ENCODE measurements at regions not wholly inside any gene's neighbourhood (a gene's known extent, or its start where the extent isn't known, plus 50 kb on each side); places are given as distances from the start of the nearest gene placed in this dataset.
"Not testable (repeated sequence)": the region's sequence is repeated elsewhere in the genome, so short reads cannot be mapped to it uniquely, and the experiment has no call there.

- no peak for DNase-seq (ENCODE audit: low spot score)
These were observed 787.7 kb downstream of the CCDC85A start for GRCh38 chr2:56971383-56971974.

GRCh38 chr2:56981554-56981953, 797.8 kb downstream of the CCDC85A start:
- DNase-seq (ENCODE audit: low spot score) = no peak

GRCh38 chr2:56985609-56986008, 801.8 kb downstream of the CCDC85A start:
- DNase-seq (ENCODE audit: low spot score) = no peak

- no peak for DNase-seq (ENCODE audit: low spot score)
These were observed 838.7 kb downstream of the CCDC85A start for GRCh38 chr2:57022496-57022895.

GRCh38 chr2:57044931-57045635, 861.3 kb downstream of the CCDC85A start:
- peak; percentile 6 for DNase-seq (ENCODE audit: low spot score)

GRCh38 chr2:57049273-57049672, 865.5 kb downstream of the CCDC85A start:
- no peak for DNase-seq (ENCODE audit: low spot score)

- DNase-seq (ENCODE audit: low spot score) = no peak
These were observed 866.2 kb downstream of the CCDC85A start for GRCh38 chr2:57050007-57050406.

GRCh38 chr2:57066301-57066700, 882.5 kb downstream of the CCDC85A start:
- DNase-seq (ENCODE audit: low spot score) = not testable (repeated sequence)

- DNase-seq (ENCODE audit: low spot score) = no peak
These were observed 891.4 kb downstream of the CCDC85A start for GRCh38 chr2:57075226-57075625.

GRCh38 chr2:57080035-57080434, 896.2 kb downstream of the CCDC85A start:
- no peak for DNase-seq (ENCODE audit: low spot score)

- no peak for DNase-seq (ENCODE audit: low spot score)
These were observed 901.0 kb downstream of the CCDC85A start for GRCh38 chr2:57084697-57085281.

- no peak for DNase-seq (ENCODE audit: low spot score)
These were observed 909.2 kb downstream of the CCDC85A start for GRCh38 chr2:57093020-57093419.

GRCh38 chr2:57097855-57098254, 914.1 kb downstream of the CCDC85A start:
- DNase-seq (ENCODE audit: low spot score) = no peak

GRCh38 chr2:57100436-57100835, 916.6 kb downstream of the CCDC85A start:
- no peak for DNase-seq (ENCODE audit: low spot score)

- DNase-seq (ENCODE audit: low spot score) = no peak
These were observed 921.9 kb downstream of the CCDC85A start for GRCh38 chr2:57105694-57106093.

GRCh38 chr2:57107353-57107752, 923.6 kb downstream of the CCDC85A start:
- DNase-seq (ENCODE audit: low spot score) = no peak

GRCh38 chr2:57111531-57111930, 927.7 kb downstream of the CCDC85A start:
- no peak for DNase-seq (ENCODE audit: low spot score)

GRCh38 chr2:57119141-57119540, 927.5 kb upstream of the VRK2 start:
- no peak for DNase-seq (ENCODE audit: low spot score)

- no peak for DNase-seq (ENCODE audit: low spot score)
These were observed 920.2 kb upstream of the VRK2 start for GRCh38 chr2:57126410-57126809.

- DNase-seq (ENCODE audit: low spot score) = no peak
These were observed 907.4 kb upstream of the VRK2 start for GRCh38 chr2:57139179-57139578.

- no peak for DNase-seq (ENCODE audit: low spot score)
These were observed 905.3 kb upstream of the VRK2 start for GRCh38 chr2:57141269-57141668.

- no peak for DNase-seq (ENCODE audit: low spot score)
These were observed 899.7 kb upstream of the VRK2 start for GRCh38 chr2:57146951-57147350.

- no peak for DNase-seq (ENCODE audit: low spot score)
These were observed 890.2 kb upstream of the VRK2 start for GRCh38 chr2:57156231-57156924.
